ENCODE measurements at regions not wholly inside any gene's neighbourhood (a gene's known extent, or its start where the extent isn't known, plus 50 kb on each side); places are given as distances from the start of the nearest gene placed in this dataset.

- TF ChIP-seq CTCF (conservative IDR thresholded peaks at IDR 0.05; ENCODE audit: low read length) (no peak), EZH2phosphoT487 (IDR thresholded peaks at IDR 0.05; ENCODE audit: borderline replicate concordance) (no peak)
These were observed 162.4 kb upstream of the MDFIC start for GRCh38 chr7:114759347-114760062.

All from Loucy (cell line).